Stimulated activated CD4-positive, alpha-beta T cell treated with anti-CD3 and anti-CD28 coated beads, Interleukin-1b, Interleukin-23, amount 100 ng/mL, for 48 hours (primary cell): ENCODE measurements at regions not wholly inside any gene's neighbourhood (a gene's known extent, or its start where the extent isn't known, plus 50 kb on each side); places are given as distances from the start of the nearest gene placed in this dataset.
"Not testable (repeated sequence)": the region's sequence is repeated elsewhere in the genome, so short reads cannot be mapped to it uniquely, and the experiment has no call there.

Experiments
- DNase-seq: peaks from one replicate; pipeline ENCODE4 v3.0.0-alpha.2; 2020

- no peak for DNase-seq
Measured at GRCh38 chr9:28378231-28378630, 805.0 kb upstream of the C9orf72 start.

- no peak for DNase-seq
Measured at GRCh38 chr9:28379082-28379481, 805.8 kb upstream of the C9orf72 start.

- no peak for DNase-seq
Measured at GRCh38 chr9:28389411-28389810, 816.1 kb upstream of the C9orf72 start.

GRCh38 chr9:28394774-28395173 lies 821.5 kb upstream of the C9orf72 start:
- DNase-seq: no peak

GRCh38 chr9:28396058-28396457 lies 822.8 kb upstream of the C9orf72 start:
- no peak for DNase-seq

GRCh38 chr9:28407351-28407750 lies 834.1 kb upstream of the C9orf72 start:
- DNase-seq: no peak

- DNase-seq: no peak
Measured at GRCh38 chr9:28409919-28410318, 836.6 kb upstream of the C9orf72 start.

GRCh38 chr9:28410411-28410810 lies 837.1 kb upstream of the C9orf72 start:
- no peak for DNase-seq

GRCh38 chr9:28413471-28413870 lies 840.2 kb upstream of the C9orf72 start:
- DNase-seq: no peak

GRCh38 chr9:28423255-28423654 lies 850.0 kb upstream of the C9orf72 start:
- no peak for DNase-seq

GRCh38 chr9:28435456-28435855 lies 862.2 kb upstream of the C9orf72 start:
- no peak for DNase-seq

GRCh38 chr9:28439688-28440087 lies 866.4 kb upstream of the C9orf72 start:
- no peak for DNase-seq

GRCh38 chr9:28443461-28443860 lies 870.2 kb upstream of the C9orf72 start:
- no peak for DNase-seq

GRCh38 chr9:28444637-28445036 lies 871.4 kb upstream of the C9orf72 start:
- DNase-seq: no peak

GRCh38 chr9:28445211-28445610 lies 871.9 kb upstream of the C9orf72 start:
- DNase-seq: no peak

GRCh38 chr9:28453918-28454317 lies 880.6 kb upstream of the C9orf72 start:
- DNase-seq: no peak

- DNase-seq: no peak
Measured at GRCh38 chr9:28456861-28457260, 883.6 kb upstream of the C9orf72 start.

GRCh38 chr9:28464481-28465216 lies 891.4 kb upstream of the C9orf72 start:
- DNase-seq: no peak

GRCh38 chr9:28471261-28471660 lies 898.0 kb upstream of the C9orf72 start:
- no peak for DNase-seq

GRCh38 chr9:28487561-28487960 lies 914.3 kb upstream of the C9orf72 start:
- no peak for DNase-seq

GRCh38 chr9:28491121-28491520 lies 917.8 kb upstream of the C9orf72 start:
- no peak for DNase-seq

GRCh38 chr9:28498168-28498567 lies 924.9 kb upstream of the C9orf72 start:
- DNase-seq: not testable (repeated sequence)

GRCh38 chr9:28502189-28502588 lies 928.9 kb upstream of the C9orf72 start:
- DNase-seq: no peak

- DNase-seq: no peak
Measured at GRCh38 chr9:28502741-28503140, 929.5 kb upstream of the C9orf72 start.

GRCh38 chr9:28503573-28503972 lies 930.3 kb upstream of the C9orf72 start:
- DNase-seq: no peak
